NCI-H460 (cell line): ENCODE measurements at regions not wholly inside any gene's neighbourhood (a gene's known extent, or its start where the extent isn't known, plus 50 kb on each side); places are given as distances from the start of the nearest gene placed in this dataset.

Experiments used
- DNase-seq: peaks from one replicate; pipeline ENCODE4 v3.0.0-alpha.2; 2016; ENCODE audit warnings: low read depth; ENCODE audit errors: extremely low read depth

- DNase-seq = no peak
Observed at GRCh38 chr2:78417355-78417754, 608.1 kb upstream of the REG3G start.

DNA sequence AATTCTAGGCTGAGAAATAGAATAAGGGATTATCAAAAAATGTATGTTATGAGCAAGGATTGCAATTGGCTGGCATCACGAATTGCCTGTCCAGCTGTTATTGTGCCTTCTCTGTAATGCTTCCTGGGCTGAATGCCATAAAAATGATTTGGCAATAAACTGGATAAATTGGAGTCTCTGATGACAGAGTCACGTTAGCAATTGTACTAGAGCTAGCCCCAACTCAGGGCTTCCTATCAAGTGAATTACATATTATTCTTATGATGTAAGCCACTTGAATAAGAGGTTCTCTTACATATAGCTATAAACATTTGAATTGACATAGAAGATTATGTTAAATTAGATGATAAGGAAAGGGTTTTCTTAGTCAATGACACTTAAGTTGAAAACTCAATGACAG is 607.5 kb upstream of the REG3G start:
- peak; percentile 78 for DNase-seq

DNA sequence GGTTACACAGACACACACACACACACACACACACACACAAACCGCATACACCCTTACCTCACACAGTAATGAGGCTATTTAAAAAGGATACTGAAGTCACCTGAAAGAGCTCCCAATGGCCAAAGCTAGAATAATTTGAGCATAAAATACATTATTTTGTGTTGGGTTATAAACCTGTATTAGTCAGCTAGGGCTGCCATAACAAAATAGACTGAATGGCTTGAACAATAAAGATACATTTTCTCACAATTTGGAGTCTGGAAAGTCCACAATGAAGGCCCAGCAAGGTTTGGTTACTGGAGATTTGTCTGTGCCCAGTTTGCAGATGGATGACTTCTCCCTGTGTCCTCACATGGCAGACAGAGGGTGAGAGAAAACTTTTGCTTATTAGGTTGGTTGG is 605.4 kb upstream of the REG3G start:
- DNase-seq = no peak

GRCh38 chr2:78423631-78424030 is 601.9 kb upstream of the REG3G start:
- DNase-seq = no peak

- no peak for DNase-seq
Observed at GRCh38 chr2:78427170-78427569, 598.3 kb upstream of the REG3G start.

GRCh38 chr2:78431241-78431640 is 594.3 kb upstream of the REG3G start:
- DNase-seq = no peak

GRCh38 chr2:78439122-78439521 is 586.4 kb upstream of the REG3G start:
- no peak for DNase-seq

DNA sequence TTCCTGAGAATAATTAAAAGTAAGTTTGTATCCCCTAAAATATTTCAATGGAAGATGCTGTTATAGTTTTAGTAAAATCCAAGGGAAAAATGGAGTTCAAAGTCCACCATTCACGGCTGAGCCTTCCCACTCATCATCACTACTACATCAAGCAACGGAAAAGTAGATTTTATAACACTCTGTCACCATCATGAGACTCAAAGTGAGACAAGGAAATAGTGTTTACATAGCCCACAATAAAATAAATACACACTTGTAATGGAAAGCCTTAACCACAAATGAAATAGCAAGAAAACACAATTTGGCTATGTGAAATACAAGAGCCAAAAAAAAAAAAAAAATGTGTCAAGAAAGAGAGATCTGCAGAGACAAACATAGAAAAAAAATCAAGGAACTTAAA is 569.9 kb upstream of the REG3G start:
- no peak for DNase-seq

GRCh38 chr2:78457269-78457668 is 568.2 kb upstream of the REG3G start:
- no peak for DNase-seq

- no peak for DNase-seq
Observed at GRCh38 chr2:78465707-78466106, 559.8 kb upstream of the REG3G start.

- DNase-seq = no peak
Observed at GRCh38 chr2:78476619-78477229, 548.8 kb upstream of the REG3G start.

- no peak for DNase-seq
Observed at GRCh38 chr2:78486565-78486964, 538.9 kb upstream of the REG3G start.

GRCh38 chr2:78498125-78498524 is 527.4 kb upstream of the REG3G start:
- DNase-seq = no peak

DNA sequence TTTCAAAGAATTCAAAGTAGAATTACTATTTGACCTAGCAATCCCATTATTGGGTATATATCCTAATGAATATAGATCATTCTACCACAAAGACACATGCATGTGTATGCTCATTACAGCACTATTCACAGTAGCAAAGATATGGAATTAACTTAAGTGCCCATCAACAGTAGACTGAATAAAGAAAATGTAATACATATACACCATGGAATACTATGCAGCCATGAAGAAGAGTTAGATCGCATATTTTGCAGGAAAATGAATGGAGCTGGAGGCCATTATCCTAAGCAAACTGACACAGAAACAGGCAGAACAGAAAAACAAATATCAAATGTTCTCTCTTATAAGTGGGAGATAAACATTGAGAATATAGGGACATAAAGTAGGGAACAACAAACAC is 519.2 kb upstream of the REG3G start:
- DNase-seq = no peak

DNA sequence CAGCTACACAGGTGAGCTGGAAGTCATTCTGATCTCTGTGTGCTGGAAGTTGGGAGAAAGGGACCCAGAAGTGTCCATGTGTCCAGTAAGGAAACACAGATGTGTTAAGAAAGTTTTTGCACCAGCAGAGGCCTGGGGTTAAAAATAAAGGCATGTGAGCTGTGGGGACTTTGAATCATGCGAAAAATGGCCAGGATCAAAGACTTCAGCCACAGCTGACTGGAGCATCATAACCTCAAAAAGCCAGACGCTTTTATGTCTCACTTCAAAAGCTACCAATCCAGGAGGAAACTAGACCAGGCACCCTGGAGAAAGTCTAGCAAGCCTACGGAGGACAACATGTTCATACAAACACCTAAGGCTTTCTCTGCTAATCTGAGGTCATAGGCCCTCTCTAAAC is 503.6 kb upstream of the REG3G start:
- no peak for DNase-seq

DNA sequence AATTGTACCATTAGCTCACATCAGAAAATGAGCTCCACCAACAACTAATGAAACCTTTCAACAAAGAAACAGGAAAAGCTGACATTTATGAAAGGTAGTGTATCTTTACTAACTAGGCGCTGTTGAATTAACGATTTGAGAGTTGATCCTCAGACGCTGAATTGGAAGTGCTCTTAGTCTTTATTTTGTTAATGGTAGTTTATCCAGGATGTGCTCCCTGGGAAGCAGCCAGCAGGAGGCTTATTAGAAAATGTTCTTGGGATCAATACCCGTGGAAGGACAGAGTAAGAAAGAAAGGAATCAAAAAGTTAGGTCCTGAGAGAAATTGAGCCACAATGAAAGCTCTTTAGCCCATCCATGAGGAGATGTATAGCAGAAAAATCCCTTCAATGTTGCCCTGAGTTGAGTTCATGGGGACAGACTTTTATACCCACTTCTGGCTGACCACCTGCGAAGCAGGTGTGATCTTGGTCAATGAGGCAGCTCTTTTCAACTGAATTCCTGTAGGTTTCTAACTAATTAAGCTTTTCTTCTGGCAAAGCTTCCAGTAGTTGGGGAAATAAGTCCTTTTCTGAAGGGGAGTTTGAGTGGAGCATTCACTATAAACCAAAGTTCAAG is 492.6 kb upstream of the REG3G start:
- no peak for DNase-seq

DNA sequence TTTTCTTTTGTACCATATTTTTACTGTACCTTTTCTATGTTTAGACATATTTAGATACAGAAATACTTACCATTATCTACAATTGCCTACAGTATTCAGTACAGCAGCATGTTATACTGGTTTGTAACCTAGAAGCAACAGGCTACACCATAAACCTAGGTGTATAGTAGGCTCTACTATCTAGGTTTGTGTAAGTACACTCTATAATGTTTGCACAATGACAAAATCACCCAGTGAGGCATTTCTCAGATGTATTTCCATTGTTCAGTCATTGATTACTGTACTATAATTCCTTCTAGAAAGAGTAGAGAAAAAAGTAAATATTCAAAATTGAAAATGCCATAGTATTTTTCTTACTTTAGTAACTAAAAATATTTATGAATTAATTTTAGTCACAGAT is 490.1 kb upstream of the REG3G start:
- DNase-seq = no peak

GRCh38 chr2:78538322-78538721 is 487.2 kb upstream of the REG3G start:
- no peak for DNase-seq

DNA sequence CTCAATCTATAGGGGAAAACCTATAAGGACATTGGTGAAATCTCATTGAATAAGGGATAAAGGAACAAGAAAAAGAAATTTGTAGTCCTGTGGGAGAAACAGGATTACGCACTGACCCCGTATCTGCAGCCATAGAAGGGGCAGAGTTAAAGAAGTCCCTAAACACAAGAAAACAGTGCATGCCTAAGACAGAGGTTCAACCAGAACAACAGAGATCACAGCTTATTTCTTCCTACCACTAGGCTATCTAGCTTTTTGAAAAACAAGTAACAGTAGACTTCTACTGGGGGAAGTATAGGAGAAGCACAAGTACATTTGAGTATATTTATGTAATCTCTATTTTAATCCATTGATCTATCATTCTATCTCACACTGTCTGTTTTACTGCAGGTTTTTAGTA is 485.2 kb upstream of the REG3G start:
- no peak for DNase-seq

DNA sequence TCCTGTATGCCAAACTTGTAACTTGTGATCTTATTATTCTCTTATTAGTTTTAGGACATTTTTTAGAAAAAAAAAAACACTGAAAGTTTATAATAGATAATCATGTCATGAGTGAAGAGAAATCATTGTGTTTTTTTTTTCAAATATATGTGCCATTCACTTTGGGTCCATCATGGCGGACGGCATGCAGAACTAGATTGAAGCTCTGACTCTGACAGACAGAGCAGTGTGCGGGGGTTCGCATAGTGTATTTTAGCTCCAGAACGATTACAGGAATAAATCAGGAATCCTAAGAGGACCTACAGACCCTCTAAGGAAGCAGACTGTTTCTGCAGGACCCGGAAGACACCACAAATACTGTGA is 484.4 kb upstream of the REG3G start:
- DNase-seq = no peak

- DNase-seq = peak; percentile 3
Observed at GRCh38 chr2:78541451-78542267, 483.8 kb upstream of the REG3G start.

- DNase-seq = no peak
Observed at GRCh38 chr2:78546843-78547242, 478.7 kb upstream of the REG3G start.
